Ecto neural progenitor cell (in vitro differentiated cells): ENCODE measurements at regions not wholly inside any gene's neighbourhood (a gene's known extent, or its start where the extent isn't known, plus 50 kb on each side); places are given as distances from the start of the nearest gene placed in this dataset.

Experiments used
- DNase-seq: peaks from one replicate; pipeline ENCODE4 v3.0.0-alpha.2; 2018; ENCODE audit warnings: low spot score

DNA sequence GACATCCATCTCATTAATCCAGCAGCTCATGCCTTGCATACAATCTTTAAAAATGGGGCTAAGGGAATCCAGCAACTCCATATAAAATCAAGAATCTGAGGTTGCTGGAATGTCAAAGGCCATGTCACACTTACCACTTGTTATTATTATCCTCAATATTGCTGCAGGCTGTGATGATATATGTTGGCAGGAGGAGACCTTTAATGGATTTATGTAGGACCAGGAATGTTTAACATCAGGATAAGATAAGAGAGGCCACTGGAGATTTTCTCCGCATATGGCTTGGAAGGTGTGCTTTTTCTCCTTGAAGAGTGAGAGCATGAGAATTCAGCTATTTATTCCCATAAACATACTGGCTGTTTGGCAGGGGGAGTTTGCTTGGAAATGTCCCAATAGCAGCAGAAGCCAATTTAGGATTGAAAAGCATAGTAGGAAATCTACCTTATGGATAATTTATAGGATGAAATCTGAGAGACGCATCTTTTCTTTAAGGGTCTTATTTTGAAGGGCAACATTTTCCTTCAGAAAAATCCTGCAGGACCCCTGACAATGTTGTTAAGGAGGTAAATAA lies 481.4 kb downstream of the AGTPBP1 start:
- DNase-seq = no peak

DNA sequence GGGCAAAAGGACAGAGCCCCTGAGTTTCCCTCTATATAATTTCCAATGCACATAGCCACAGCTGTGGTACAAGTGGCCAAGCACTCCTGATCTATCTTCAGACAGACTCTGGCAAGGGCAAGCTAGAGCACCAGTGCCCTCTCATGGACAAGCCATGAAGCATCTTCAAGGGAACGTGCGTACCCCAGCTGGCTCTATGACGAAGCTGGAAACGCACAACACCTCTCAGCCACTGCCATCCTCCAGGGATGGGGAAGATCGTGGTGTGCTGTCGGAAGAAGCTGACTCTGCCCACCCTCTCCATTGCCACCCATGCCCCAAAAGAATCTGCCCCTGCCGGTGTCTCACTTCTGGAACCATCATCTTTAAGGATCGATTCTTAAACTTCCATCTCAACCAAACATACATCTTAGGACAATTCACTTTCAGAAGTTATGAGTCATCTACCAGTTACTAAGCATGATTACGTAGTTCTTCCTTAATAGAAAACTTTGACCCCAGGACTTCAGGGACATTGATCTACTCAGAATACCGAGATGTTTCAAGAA lies 482.9 kb downstream of the AGTPBP1 start:
- peak; percentile 72 for DNase-seq

DNA sequence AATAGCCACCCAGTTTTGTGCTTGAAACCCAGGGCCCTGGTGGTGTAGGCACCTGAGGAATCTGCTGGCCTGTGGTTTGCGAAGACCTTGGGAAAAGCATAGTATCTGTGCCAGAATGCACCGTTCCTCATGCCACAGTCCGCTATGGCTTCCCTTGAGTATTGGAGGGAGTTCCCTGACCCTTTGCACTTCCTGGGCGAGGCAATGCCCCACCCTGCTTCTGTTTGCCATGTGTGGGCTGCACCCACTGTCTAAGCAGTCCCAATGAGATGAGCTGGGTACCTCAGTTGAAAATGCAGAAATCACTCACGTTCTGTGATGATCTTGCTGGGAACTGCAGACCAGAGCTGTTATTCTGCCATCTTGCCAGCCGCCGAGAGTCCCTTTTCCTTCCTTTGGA lies 483.5 kb downstream of the AGTPBP1 start:
- no peak for DNase-seq

DNA sequence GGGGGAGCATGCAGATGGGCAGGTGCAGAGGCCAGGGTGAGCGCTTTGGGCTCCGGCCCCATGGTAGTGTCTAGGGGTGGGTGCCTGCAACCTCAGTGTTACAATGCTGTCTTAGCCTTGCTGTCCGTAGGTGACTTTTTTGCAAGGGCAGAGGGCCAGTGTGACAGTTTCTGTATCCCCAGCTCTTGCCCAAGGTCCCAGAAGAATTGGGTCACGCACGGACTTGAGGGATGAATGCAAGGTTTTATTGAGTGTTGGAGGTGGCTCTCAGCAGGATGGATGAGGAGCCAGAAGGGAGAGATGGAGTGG lies 492.5 kb downstream of the AGTPBP1 start:
- no peak for DNase-seq

DNA sequence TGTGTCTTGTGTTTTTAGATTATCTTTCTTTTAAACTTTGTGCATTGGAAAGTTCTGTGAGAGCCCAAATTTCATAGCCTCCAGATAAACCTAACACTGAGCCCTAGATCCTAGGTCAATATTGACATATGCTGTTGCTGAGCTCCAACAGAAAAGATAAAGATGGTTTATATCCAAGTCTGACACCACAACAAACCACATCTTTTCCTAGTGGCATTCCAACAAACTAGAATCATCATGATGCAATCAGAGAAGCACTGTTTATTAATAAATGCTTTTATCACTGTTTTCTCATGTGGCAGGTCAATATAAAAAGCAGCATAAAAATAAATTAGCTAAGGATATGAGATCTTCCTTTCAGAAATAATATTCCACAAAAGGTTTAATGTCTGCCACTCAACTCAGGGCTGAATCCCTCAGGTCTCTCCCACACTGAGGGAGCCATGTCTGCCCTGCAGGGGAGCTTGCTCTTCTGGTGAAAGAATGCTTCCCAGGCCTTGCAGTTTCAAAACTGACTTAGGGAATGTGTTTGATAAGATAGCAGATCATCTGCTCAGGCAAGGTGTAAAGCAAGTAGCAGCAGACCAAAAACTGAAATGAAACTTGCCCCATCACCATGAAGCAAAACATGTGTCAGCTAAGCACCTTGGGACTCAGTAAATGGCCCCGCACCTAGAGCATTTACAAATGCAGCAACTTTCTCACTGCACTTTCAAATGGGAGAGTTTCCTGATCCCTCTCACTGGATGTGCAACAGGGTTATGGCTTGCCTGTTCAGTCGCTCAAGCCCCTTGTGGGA lies 493.0 kb downstream of the AGTPBP1 start:
- no peak for DNase-seq

DNA sequence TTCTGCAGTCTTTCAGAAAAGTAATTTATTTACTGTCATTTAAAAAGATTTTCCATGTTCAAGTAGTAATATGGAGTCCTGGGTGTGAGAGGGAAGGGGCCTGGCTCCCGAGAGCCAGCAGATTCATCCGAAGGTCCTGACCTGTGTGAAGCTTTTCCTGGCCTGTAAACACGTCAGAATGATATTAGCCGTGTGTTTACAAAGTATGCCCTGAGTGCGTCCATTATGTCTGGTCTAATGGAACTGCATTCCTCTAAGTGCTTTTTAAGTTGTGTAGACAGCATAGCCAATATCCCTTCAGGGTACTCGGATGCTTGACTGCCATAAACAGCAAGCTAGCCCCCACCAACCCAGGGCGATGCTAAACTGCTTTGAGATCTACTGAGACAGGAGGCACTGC lies 495.2 kb downstream of the AGTPBP1 start:
- DNase-seq = no peak

DNA sequence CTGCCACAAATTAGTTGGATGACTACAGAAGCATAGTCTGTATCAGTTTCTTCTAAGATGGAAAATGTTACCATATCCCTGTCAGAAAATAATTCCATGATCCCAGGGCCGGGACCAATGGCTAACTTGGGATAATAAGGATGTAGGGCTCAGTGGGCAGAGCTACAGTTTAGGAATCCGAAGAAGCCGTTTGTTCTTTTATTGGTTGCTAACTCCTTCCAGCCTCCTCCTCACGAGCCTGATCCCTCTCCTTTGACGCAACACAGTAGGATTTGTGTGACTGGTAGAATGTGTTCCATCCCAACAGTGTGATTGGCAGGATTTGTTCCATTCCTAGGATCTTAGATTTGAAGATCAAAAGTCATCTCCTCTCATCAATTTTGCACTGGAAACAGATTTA lies 496.9 kb downstream of the AGTPBP1 start:
- no peak for DNase-seq

DNA sequence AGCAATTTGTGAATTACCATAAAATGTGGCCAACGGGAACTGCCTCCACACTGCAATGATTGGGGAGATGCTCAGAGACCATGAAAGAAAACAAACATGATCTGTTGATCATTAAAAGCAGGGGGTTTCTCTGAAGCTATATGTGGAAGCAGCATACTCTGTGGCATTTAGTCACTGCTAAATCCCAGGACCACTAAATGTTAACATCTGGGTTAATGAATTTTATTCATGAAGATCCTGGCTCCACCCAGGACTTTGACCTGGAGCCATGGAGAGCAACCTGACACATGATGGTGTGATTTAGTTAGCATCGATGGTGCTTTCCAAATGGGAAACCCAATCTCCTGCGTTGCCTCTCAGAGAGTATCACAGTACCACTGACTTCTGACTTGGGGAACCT lies 497.8 kb downstream of the AGTPBP1 start:
- no peak for DNase-seq

DNA sequence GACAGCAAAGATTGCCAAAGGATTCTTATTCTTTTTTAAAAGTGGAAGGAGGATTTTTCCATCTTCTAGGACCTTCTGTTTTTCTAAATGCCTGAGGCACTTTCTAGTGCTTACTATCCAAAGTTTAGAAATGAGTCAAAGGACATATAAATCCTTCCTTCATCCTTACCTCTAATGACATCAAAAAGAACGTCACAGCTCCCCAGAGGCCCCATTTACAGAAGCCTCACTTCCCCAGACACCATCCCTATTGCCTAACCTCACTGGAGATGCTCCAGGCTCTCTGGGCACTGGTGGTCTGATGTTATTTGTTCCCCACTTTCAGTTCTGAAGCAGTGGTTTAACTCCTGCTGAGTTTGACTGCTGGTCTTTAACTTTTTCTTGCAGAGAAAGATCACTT lies 504.3 kb downstream of the AGTPBP1 start:
- no peak for DNase-seq

DNA sequence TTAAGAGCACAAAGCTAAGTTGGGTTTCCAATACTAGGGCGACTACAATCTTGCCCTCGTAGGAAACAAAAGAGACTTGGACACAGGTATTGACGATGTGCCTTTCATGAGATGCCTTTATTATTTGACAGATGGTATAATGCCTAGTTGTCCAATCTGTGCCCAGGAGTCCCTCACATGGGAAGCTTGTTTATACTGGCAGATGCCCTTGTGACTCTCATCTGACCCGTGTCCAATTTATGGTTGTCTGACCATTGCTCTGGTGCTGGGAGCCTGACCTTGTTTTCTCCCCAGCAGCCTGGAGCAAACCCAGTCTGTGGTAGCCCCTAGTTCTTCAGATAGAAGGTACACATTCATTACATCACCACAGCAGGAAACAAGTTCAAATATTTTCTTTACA lies 511.7 kb downstream of the AGTPBP1 start:
- DNase-seq = no peak

DNA sequence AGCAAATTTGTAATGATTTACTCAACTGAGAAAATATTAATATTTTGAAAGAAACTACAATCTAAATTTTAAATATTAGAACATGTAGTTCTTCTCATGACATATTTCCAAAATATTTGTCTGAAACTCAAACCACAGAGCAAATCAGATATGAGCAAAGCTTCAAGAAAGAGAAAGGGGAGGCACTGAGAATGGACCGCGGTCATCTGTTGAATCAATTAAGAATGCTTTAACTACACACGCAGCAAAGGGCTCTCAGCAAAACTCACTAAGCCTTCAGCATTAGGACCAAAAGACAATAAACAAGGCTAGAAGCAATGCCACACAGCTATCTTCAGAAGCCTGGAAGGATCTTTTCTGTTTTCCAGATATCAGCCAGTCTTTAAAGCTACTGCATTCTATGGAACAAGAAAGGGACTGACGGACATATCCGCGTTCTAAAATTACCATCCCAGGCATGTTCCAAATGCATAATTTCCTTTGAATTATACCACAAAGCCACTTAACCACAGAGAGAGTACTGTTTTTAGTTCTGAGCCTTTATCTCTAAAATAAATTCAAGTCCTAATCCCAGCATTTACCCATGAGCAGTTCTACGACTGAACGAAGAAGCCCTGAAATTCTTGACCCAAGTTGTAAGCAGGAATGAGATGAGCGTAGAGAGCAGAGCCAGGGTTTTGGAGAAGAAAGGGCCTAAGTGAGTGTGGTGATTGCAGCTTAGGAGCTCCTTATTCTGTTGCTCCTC lies 513.5 kb downstream of the AGTPBP1 start:
- no peak for DNase-seq

DNA sequence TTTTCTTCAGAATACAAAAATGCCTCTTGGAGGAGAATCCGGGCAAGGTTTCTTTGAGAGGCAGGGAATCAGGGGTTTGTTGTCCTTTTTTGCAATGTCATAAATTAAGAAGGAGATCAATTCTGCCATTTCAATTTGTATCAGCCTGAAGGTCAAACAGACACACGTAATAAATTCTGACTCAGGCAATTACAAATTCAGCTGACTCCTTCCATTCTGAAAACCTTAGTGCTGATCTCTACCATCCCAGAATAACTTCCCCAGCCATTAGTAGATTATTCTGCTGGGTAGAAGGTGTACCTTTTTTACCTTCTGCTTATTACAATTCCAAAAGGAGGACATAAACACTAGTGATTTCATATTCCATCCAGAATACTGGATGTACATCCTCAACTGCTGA lies 516.6 kb downstream of the AGTPBP1 start:
- no peak for DNase-seq

DNA sequence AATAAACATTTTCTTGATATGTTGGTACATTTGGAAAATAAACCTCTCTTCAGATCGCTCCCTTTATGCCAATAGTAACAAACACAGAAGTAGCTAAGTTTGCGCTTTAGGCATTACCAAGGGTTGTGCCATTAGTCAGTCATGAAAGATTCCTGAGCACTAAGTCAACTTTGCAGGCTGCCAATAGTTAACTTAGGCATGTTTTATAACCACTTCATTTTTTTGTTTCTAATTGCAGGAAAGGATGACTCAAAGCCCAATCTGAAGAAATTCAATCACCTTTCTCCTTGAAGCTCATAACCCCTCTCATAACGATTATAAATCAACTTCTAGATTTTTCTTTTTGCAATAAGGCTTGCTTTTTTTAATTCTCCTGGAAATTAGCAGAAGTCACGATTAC lies 517.0 kb downstream of the AGTPBP1 start:
- no peak for DNase-seq

DNA sequence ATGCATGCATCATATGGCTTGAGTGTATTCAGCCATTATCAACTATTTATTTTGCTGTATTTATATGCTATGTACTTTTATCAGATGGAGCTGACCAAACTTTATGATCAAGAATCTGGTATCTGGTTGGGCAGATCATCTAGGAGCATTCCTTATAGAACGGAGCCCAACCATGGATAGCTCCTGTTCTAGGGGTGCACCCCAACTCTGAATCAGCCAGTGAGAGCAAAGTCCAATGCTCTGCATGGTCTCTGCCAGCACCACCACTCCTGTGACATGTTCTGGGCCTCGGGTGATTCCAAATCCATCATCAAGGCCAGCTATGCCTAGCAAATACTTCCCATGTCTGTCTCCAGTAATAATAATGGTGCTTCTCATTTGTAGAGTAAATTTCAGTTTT lies 517.5 kb downstream of the AGTPBP1 start:
- DNase-seq = no peak

DNA sequence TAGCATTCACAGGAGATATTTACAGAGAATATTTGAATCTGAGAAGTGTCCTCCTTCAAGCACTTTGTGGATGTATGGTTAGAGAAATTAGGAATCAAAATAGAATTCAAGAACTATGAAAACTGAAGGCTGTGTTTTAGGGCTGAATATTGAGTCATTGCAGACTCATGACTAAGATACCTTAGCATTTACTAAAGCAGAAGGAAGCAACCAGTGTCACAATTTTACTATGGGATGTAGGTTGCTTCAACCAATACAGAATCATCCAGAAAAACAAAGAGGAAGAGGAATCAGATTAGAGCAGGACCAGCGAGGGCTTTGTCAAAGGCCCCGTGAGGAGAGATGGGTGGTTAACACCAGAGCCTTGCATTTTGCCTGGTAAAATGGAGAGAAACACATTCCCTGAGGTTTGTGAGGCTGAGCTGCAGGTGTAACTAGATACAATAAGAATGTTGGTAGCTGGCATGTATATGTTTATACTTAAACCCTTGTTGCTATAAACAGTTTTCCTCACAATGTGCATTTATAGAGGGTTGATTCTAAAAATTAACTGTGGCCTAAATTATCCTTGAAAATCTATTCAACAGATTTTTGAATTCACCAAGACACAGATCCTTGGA lies 518.1 kb downstream of the AGTPBP1 start:
- DNase-seq = no peak

DNA sequence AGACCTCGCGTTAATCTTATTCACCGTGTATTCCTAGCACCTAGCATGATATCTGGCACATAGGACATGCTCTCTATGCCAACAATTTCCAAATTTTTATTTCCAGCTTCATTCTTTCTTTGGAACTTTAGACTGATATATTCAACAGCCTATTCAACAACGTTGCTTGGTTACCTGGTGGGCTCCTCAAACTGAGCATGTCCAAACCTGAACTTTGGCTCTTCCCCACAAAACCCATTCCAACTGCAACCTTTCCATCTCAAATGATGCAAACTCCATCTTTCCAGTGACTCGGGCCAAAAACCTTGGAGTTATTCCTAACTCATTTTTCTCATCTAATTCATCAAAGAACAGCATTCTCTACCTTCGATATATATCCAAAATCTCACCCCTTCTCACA lies 525.2 kb downstream of the AGTPBP1 start:
- no peak for DNase-seq

DNA sequence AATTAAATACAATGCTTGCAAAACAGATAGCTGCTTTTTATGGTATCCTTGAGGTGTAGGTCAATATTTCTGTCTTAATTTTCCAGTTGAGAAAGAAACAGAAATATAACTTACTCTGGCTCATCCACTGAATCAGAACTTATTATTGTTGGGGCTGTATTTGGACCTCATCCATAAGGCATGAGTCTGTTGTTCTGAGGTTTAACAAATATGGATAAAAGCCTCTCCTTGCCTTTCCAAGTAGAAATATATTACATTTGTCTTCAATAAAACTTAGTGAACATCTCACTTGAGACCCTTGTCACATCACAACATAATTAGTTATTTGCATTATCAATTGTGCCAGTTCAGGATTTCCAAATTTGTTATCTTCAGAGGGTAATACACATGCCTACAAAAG lies 525.8 kb downstream of the AGTPBP1 start:
- DNase-seq = no peak

DNA sequence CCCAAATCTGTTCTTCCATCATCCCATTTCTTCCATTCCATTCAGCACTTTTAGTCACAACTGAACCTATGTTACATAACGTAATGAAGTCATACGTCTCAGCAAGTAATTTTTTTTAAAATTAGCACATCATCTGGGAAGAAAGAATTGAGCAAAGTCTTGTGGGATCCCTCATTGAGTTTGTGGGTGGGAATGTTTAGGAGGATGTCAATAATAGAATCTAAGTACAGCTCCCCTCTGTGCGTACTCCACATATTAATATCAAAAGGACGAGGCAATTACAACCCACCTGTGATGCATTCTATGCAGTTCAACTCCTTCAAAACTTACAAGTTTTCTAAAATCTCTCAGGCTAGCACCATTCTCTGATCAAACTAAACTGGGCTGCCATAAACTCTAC lies 526.3 kb downstream of the AGTPBP1 start:
- no peak for DNase-seq

DNA sequence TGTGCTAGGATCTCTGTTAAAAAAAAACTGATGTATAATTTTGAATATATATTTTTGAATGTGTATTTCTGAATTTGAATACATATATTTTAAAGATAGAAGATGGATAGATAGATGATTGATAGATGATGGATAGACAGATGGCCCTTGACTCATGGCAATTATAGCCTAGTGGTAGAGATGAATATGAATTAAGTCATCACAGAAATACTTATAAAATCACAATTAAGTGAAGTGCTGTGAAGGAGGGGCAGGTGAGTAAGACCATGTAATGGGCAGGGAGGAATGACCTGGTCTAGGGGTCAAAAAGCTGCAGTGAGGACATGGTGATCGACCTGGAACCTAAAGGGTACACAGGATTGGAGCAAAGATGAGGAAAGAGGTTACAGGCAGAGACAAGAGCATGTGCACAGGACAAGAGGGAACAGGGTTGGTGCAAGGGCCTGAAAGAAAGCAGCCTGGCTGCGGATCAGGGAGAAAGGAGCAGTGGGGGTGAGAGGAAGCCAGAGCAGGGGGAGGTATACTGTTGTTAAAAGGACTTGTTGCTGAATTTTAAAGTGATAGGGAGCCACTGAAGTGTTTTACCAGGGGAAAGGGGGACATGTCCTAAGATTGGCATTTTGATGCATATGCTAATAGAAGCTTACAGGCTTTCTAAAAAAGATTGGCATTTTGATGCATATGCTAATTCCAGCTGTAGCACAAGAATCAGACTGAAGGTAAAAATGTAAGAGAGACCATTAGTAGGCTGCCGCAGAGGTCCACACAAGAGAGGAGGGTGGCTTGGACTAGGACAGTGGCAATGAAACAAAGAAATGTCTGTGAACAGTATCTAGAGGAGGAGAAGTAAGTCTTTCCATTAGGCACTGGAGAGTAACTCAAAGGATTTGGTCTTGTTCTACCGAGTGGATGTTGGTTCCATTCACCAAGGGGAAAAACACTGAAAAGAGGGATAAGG lies 527.8 kb downstream of the AGTPBP1 start:
- no peak for DNase-seq

DNA sequence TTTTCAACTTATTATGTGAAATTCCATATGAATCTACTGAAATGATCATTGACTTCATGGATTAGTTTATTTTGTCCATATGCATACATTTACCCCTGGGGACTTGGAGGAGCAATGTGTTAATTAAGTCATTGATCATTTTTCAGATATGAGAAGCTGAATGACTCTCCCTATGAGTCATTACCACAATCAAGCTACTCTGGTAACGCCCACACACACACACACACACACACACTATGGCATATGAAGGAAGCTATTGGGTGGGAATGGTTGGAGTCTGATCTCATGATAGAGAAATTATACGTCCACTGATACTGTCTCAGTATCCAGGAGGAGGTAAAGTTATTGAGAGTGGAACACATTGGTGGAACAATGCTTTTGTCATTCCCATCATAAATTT lies 528.9 kb downstream of the AGTPBP1 start:
- no peak for DNase-seq

DNA sequence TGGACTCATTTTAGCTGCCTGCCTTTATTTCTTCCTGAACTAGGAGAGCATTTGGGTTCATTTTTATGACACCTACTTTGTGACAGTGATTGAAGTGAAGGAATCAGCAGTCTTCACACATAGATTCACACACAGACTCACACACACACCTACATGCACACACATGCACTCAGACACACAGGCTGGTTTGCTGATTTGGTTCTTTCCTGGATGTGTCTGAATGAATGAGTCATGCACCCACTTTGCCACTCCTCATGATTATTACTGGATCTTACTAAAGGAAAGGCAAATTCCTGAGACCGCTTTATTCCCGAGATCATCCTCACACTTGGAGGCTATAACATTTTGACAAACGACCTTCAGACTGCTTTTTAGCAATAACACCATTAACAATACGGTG lies 529.5 kb downstream of the AGTPBP1 start:
- no peak for DNase-seq

DNA sequence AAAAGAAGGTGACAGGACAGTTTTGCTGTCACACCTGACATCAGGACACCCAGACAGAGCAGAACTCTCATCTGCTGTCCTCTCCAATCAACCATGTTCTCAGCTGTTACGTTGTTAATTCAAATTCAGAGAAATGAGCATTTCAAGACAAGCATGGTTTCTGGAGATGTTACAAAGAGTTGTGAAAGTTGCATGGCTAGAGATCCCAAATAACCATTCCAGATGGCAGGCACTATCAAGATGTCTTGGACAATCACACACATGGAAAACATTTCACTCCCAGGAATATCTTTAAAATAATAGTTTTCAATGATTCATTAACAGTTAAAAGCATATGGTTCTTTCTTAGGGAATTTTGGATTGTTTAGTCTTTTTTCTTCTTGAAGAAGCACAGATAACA lies 533.1 kb downstream of the AGTPBP1 start:
- DNase-seq = no peak
